HEK293T (cell line): ENCODE measurements at regions not wholly inside any gene's neighbourhood (a gene's known extent, or its start where the extent isn't known, plus 50 kb on each side); places are given as distances from the start of the nearest gene placed in this dataset.

ENCODE experiments used
- CTCF ChIA-PET: fragments of 350-600 bp; formaldehyde crosslinking; extraction: SDS; loops from one replicate; lab custom pipeline; 2021; ENCODE audit warnings: antibody characterized with exemption, inconsistent platforms; lab: Yijun Ruan, JAX
- POLR2A ChIA-PET: fragments of 350-600 bp; formaldehyde crosslinking; extraction: SDS; loops from one replicate; lab custom pipeline; 2020; ENCODE audit warnings: antibody characterized with exemption, inconsistent platforms; lab: Yijun Ruan, JAX
- DNase-seq: peaks from one replicate; pipeline ENCODE4 v3.0.0; 2012; ENCODE audit warnings: mixed read lengths; ENCODE audit errors: extremely low spot score
- ARNT ChIP-seq: fragments of 450-650 bp; IDR thresholded peaks from 2 replicates; pipeline ENCODE4 v1.6.1; 2017; ENCODE audit warnings: mild to moderate bottlenecking
- BHLHE40 ChIP-seq: fragments of 450-650 bp; IDR thresholded peaks from 2 replicates; pipeline ENCODE4 v1.6.1; 2016; ENCODE audit warnings: mild to moderate bottlenecking, moderate library complexity, borderline replicate concordance
- CTBP1 ChIP-seq: fragments of 450-650 bp; IDR thresholded peaks from 2 replicates; pipeline ENCODE4 v1.6.1; 2016; ENCODE audit warnings: borderline replicate concordance
- ELF4 ChIP-seq: fragments of 450-650 bp; IDR thresholded peaks from 2 replicates; pipeline ENCODE4 v1.6.1; 2017; ENCODE audit warnings: antibody characterized with exemption
- FOXA1 ChIP-seq: fragments of 450-650 bp; IDR thresholded peaks from 2 replicates; pipeline ENCODE4 v1.6.1; 2016; ENCODE audit warnings: mild to moderate bottlenecking
- FOXK2 ChIP-seq: fragments of 450-650 bp; IDR thresholded peaks from 2 replicates; pipeline ENCODE4 v1.6.1; 2016; ENCODE audit warnings: mild to moderate bottlenecking
- FOXM1 ChIP-seq: fragments of 450-650 bp; IDR thresholded peaks from 2 replicates; pipeline ENCODE4 v1.6.1; 2017; ENCODE audit warnings: mild to moderate bottlenecking, borderline replicate concordance
- HDGF ChIP-seq: fragments of 450-650 bp; IDR thresholded peaks from 2 replicates; pipeline ENCODE4 v1.6.1; 2017; ENCODE audit warnings: antibody characterized with exemption, borderline replicate concordance
- L3MBTL2 ChIP-seq: fragments of 450-650 bp; conservative IDR thresholded peaks from 2 replicates; pipeline ENCODE4 v1.6.1; 2016; ENCODE audit warnings: mild to moderate bottlenecking
- LEF1 ChIP-seq: fragments of 450-650 bp; IDR thresholded peaks from 2 replicates; pipeline ENCODE4 v1.6.1; 2017; ENCODE audit warnings: mild to moderate bottlenecking, borderline replicate concordance
- NFRKB ChIP-seq: fragments of 450-650 bp; IDR thresholded peaks from 2 replicates; pipeline ENCODE4 v1.6.1; 2016; ENCODE audit warnings: mild to moderate bottlenecking, moderate library complexity
- SP1 ChIP-seq: fragments of 450-650 bp; IDR thresholded peaks from 2 replicates; pipeline ENCODE4 v1.6.1; 2017
- SUZ12 ChIP-seq: fragments of 450-650 bp; IDR thresholded peaks from 2 replicates; pipeline ENCODE4 v1.6.1; 2016; ENCODE audit warnings: mild to moderate bottlenecking
- TARDBP ChIP-seq: fragments of 450-650 bp; IDR thresholded peaks from 2 replicates; pipeline ENCODE4 v1.6.1; 2016
- ZNF384 ChIP-seq: fragments of 450-650 bp; IDR thresholded peaks from 2 replicates; pipeline ENCODE4 v1.6.1; 2016
- TF ChIP-seq, protein P1 (sequence below): fragments of 450-650 bp; IDR thresholded peaks from 2 replicates; pipeline ENCODE4 v1.6.1; 2016

DNA sequence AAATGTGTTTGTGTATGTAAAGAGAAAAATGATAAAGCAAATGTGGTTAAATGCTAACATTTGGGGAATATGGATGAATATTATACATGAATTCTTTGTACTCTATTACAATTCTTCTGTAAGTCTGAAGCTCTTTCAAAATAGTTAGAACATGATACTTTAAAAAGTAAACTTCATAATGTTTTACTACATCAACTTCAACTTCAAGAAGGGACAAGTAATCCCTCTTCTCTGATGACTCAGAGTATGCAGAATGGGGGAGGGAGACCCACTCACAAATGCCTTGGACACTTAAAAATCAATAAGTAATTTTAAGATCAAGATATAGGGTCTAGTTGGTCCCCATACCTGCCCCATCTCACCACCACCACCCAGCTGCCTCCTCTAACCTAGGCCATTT lies 162.4 kb downstream of the ESM1 start:
- no peak for TF ChIP-seq ARNT
- no peak for TF ChIP-seq NFRKB
- no peak for TF ChIP-seq CTBP1
- TF ChIP-seq ELF4 = no peak
- no peak for TF ChIP-seq HDGF
- TF ChIP-seq ZNF384 = no peak
- TF ChIP-seq, protein P1, sequence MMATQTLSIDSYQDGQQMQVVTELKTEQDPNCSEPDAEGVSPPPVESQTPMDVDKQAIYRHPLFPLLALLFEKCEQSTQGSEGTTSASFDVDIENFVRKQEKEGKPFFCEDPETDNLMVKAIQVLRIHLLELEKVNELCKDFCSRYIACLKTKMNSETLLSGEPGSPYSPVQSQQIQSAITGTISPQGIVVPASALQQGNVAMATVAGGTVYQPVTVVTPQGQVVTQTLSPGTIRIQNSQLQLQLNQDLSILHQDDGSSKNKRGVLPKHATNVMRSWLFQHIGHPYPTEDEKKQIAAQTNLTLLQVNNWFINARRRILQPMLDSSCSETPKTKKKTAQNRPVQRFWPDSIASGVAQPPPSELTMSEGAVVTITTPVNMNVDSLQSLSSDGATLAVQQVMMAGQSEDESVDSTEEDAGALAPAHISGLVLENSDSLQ = no peak
- no peak for TF ChIP-seq SP1
- TF ChIP-seq SUZ12 = no peak
- TF ChIP-seq FOXM1 = no peak
- TF ChIP-seq FOXA1 = no peak
- no peak for TF ChIP-seq L3MBTL2
- no peak for DNase-seq
- CTCF ChIA-PET = no interaction called here
- POLR2A ChIA-PET = no interaction called here

DNA sequence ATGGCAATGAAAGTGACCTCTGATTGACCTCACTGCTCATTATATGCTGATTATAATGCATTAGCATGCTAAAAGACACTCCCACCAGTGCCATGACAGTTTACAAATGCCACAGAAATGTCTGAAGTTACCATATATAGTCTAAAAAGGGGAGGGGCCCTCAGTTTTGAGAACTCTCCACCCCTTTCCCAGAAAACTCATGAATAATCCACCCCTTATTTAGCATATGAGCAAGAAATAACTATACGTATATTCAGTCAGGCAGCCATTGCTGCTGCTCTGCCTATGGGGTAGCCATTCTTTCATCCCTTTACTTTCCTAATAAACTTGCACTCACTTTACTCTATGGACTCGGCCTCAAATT lies 163.1 kb downstream of the ESM1 start:
- no peak for DNase-seq
- POLR2A ChIA-PET = no interaction called here
- TF ChIP-seq LEF1 (no peak), BHLHE40 (no peak), SP1 (no peak), NFRKB (no peak), FOXK2 (no peak), FOXA1 (no peak), TARDBP (no peak), ZNF384 (no peak), ARNT (no peak), SUZ12 (no peak), HDGF (no peak), FOXM1 (no peak)
- CTCF ChIA-PET = no interaction called here

DNA sequence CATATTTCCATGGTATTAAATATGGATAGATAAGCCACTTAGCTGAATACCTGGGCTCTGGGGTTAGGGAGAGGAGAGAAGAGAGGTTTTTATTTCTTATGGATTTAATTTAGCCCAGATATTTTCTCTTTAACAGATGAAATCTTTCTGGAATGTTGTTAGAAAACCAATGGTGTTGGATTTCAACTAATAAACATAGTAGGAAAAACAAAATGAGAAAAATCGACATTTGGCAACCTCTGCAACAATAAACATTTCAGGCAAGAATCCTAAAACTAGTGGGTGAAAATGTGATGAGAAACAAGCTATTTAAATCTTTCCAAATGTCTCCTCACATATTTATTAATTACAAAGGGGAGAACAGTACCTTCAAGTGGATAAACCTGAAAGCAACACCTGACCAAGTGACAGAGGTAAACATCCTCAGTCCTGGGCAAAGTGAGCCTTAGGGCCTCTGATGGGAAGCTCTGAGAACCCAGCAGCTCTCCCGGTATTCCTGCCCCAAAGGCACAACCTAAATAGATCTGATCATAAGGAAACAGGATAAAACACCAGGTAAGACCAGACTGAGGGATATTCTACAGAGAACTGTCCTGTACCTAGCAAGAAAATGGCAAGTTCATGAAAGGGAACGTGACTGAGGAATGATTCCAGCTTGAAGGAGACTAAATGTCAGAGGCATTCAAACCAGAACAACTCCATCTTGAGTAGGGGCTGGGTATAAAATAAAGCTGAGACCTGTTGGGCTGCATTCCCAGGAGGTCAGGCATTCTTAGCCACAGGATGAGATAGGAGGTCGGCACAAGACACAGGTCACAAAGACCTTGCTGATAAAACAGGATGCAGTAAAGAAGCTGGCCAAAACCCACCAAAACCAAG lies 163.7 kb downstream of the ESM1 start:
- ChIA-PET CTCF (interaction anchor here (1.6 kb wide), 1 partner anchor 305 kb away, joined by 3 read pairs; no protein-coding TSS in a partner anchor), POLR2A (no interaction called here)
- TF ChIP-seq TARDBP (no peak), ARNT (no peak), LEF1 (no peak), L3MBTL2 (no peak), SUZ12 (no peak), SP1 (no peak), BHLHE40 (no peak), ELF4 (no peak)
- TF ChIP-seq, protein P1 = no peak
- DNase-seq = no peak

DNA sequence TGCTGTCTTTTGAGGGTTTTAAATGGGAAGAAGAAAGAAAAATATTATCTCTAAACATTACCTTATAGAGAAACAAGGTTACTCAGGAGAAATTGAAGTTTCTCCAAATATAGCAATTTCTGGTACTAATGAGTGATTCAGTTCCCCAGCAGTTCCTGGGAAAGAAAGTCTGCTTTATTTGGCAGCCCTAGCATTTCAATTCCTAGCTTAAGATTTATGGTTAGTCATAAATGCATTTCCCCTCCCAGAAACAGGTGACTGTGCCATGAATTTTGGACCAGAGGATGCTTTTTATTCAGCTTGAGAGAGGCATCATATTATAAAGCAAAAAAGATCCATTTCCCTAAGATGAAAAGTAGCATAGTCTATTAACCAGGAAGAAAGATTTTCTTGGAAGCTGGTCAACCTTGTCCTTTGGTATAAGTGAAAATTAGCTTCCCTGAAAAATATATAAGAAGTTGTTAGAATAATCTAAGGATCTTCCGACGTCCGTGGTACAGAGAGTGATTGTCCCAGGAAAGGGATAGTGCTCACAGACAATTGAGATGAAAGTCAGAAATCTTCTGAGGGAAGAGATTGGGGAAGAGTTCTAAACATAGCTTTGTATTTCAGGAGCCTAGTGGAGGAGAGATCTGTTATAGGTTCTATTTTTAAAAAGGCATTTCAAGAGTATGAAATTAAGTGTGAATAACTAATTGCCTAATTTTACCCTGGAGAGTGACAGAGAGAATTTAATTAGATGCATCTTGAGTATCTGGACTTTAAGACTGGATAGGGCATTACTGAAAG lies 164.9 kb downstream of the ESM1 start:
- DNase-seq = no peak
- TF ChIP-seq SP1 (no peak), ARNT (no peak), ZNF384 (no peak), BHLHE40 (no peak), HDGF (no peak), FOXK2 (no peak), LEF1 (no peak), ELF4 (no peak)
- TF ChIP-seq, protein P1 = no peak
- POLR2A ChIA-PET = no interaction called here
- CTCF ChIA-PET = interaction anchor here (1.6 kb wide), 1 partner anchor 304 kb away, joined by 3 read pairs; no protein-coding TSS in a partner anchor

DNA sequence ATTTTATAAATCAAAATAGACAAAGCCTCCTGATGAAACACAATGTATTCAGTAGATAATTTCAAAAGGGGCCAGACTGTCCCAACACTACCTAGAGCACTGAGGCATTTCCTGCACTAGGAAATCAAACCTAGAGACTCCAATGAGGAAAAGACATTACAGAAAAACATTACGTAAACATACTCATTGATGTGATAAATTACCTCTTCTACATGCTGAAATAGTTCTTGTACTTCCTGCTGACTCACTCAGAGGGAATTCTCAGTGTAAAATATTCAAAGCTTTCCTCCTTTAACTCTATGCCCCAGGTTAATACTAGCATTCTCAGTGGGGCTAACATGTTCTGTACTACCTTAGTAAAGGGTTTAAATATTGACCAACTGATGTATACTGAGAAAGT lies 178.0 kb downstream of the ESM1 start:
- ChIA-PET CTCF (no interaction called here), POLR2A (no interaction called here)
- TF ChIP-seq CTBP1 (no peak), ZNF384 (no peak), FOXA1 (no peak), FOXM1 (no peak), SUZ12 (no peak), BHLHE40 (no peak), ARNT (no peak), SP1 (no peak), NFRKB (no peak), ELF4 (no peak), HDGF (no peak), TARDBP (no peak), FOXK2 (no peak), L3MBTL2 (no peak), LEF1 (no peak)
- TF ChIP-seq, protein P1 = no peak
- DNase-seq = no peak
